Right lobe of liver (tissue), 4 donors: ENCODE measurements at regions not wholly inside any gene's neighbourhood (a gene's known extent, or its start where the extent isn't known, plus 50 kb on each side); places are given as distances from the start of the nearest gene placed in this dataset.

Source experiments
- CTCF ChIP-seq, 4 donors: fragments of 200-600 bp in 3 of 4; fragments of 450-650 bp in 1 of 4; IDR thresholded peaks; one replicate each; pipeline versions ENCODE4 v1.5.1 to v1.8.0; 2016 to 2022; ENCODE audit warnings: antibody characterized with exemption in 4 of 4, mild to moderate bottlenecking in 2 of 4
- POLR2A ChIP-seq: fragments of 450-650 bp; IDR thresholded peaks from one replicate; pipeline ENCODE4 v1.6.1; 2017; ENCODE audit warnings: antibody characterized with exemption, mild to moderate bottlenecking
- donor health status: DM: no; HTN: no; CAD: no.
- donor health status: DM: no; HTN: no; CAD: no.
- donor health status: DM: no; HTN: yes; CAD: no.

DNA sequence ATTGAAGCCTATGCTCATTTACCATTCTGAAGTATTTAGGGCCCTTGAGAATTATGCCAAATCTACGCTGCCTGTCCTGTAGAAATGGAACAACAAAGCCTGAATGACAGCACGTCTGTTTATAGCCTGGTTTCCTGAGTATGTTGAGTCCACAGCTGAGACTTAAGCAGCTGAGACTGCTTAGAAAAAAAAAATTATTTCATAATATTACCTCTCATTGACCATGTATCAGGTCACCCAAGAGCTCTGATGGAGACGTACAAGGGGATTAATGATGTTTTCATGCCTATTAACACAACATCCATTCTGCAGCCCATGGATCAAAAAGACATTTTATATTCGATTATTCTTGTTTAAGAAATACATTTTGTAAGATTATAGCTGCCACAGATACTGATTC is 387.2 kb upstream of the NCAM2 start:
- TF ChIP-seq CTCF (IDR thresholded peaks at IDR 0.05) (no peak), POLR2A (no peak)
